ENCODE measurements at regions not wholly inside any gene's neighbourhood (a gene's known extent, or its start where the extent isn't known, plus 50 kb on each side); places are given as distances from the start of the nearest gene placed in this dataset.

DNA sequence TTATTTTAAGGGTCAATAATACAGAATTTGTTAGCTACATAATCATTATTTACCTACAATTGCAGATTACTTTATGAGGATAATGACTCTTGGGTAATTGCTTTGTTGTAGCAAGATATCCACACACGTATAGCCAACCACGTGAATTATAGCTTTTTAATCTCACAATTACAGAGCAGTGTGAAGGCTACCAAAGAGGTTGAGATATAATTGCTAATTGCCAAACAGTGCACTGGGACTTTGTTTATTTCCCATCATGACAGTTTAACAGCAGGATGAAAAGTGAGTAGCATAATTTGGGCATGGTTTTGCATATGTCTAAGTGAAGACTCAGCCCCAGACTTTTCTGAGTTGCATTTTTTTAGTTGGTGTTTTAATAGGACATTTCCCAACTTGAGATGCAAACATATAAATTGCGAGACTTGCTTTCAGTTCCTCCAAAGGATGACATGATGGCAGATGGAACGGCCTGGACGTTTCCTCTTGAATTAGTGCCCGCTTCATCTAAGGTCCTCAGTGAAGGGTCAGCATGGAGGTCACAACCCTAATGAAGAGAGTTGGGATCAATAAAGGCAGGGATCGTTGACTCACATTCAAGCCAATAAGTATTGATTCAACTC is 180.7 kb upstream of the GPR26 start:
- TF ChIP-seq EZH2 (IDR thresholded peaks at IDR 0.05; ENCODE audit: insufficient read depth, poor library complexity, severe bottlenecking): no peak
- TF ChIP-seq EZH2phosphoT487 (IDR thresholded peaks at IDR 0.05; ENCODE audit: insufficient read depth, low read depth): no peak

Measured in GM23248 (cell line).